WTC11 (cell line): ENCODE measurements at regions not wholly inside any gene's neighbourhood (a gene's known extent, or its start where the extent isn't known, plus 50 kb on each side); places are given as distances from the start of the nearest gene placed in this dataset.

Experiments
- ATF3 ChIP-seq: sonication (generic); formaldehyde crosslinking; conservative IDR thresholded peaks from 2 replicates; pipeline ENCODE4 v1.8.1; 2022; ENCODE audit warnings: mild to moderate bottlenecking, missing genetic modification reagents
- CTCF ChIP-seq: fragments of 200-600 bp; IDR thresholded peaks from 2 replicates; pipeline ENCODE4 v1.8.0; 2022; ENCODE audit warnings: antibody characterized with exemption
- EMX1 ChIP-seq: fragments of 250-450 bp; sonication (Bioruptor Pico); IDR thresholded peaks from 2 replicates; pipeline ENCODE4 v1.8.0; 2021; ENCODE audit warnings: mild to moderate bottlenecking
- JAZF1 ChIP-seq: fragments of 250-450 bp; sonication (Bioruptor Pico); IDR thresholded peaks from 2 replicates; pipeline ENCODE4 v1.9.0; 2021; ENCODE audit warnings: moderate library complexity, mild to moderate bottlenecking, inconsistent platforms
- KAT7 ChIP-seq: sonication (generic); formaldehyde crosslinking; IDR thresholded peaks from 2 replicates; pipeline ENCODE4 v1.8.1; 2023; ENCODE audit warnings: missing genetic modification reagents, mild to moderate bottlenecking, borderline replicate concordance
- MAX ChIP-seq: sonication (generic); formaldehyde crosslinking; IDR thresholded peaks from 2 replicates; pipeline ENCODE4 v1.8.0; 2022; ENCODE audit warnings: mild to moderate bottlenecking, missing genetic modification reagents
- MLX ChIP-seq: sonication (generic); formaldehyde crosslinking; IDR thresholded peaks from 2 replicates; pipeline ENCODE4 v1.8.1; 2023; ENCODE audit warnings: mild to moderate bottlenecking, missing genetic modification reagents, moderate library complexity
- MYBL2 ChIP-seq: sonication (generic); formaldehyde crosslinking; IDR thresholded peaks from 2 replicates; pipeline ENCODE4 v1.8.1; 2023; ENCODE audit warnings: mild to moderate bottlenecking, moderate library complexity, missing genetic modification reagents
- SOX15 ChIP-seq: fragments of 250-450 bp; sonication (Bioruptor Pico); IDR thresholded peaks from 2 replicates; pipeline ENCODE4 v1.9.0; 2021; ENCODE audit warnings: mild to moderate bottlenecking
- SP1 ChIP-seq: sonication (generic); formaldehyde crosslinking; conservative IDR thresholded peaks from 2 replicates; pipeline ENCODE4 v1.8.1; 2022; ENCODE audit warnings: missing genetic modification reagents
- TEAD1 ChIP-seq: sonication (generic); formaldehyde crosslinking; IDR thresholded peaks from 2 replicates; pipeline ENCODE4 v1.8.0; 2022; ENCODE audit warnings: mild to moderate bottlenecking, missing genetic modification reagents
- TEAD4 ChIP-seq: sonication (generic); formaldehyde crosslinking; IDR thresholded peaks from 2 replicates; pipeline ENCODE4 v1.8.0; 2022; ENCODE audit warnings: mild to moderate bottlenecking, missing genetic modification reagents
- ZBTB43 ChIP-seq: sonication (generic); formaldehyde crosslinking; IDR thresholded peaks from 2 replicates; pipeline ENCODE4 v1.8.1; 2023; ENCODE audit warnings: mild to moderate bottlenecking, missing genetic modification reagents

- TF ChIP-seq MAX (CRISPR knock-in tag) = no peak
- no peak for TF ChIP-seq KAT7 (CRISPR knock-in tag)
- TF ChIP-seq CTCF = no peak
- no peak for TF ChIP-seq ZBTB43
- TF ChIP-seq ATF3 = no peak
- no peak for TF ChIP-seq SOX15
- no peak for TF ChIP-seq SP1
- no peak for TF ChIP-seq TEAD1 (CRISPR knock-in tag)
- no peak for TF ChIP-seq MLX (CRISPR knock-in tag)
- TF ChIP-seq JAZF1 = no peak
- no peak for TF ChIP-seq EMX1
- no peak for TF ChIP-seq TEAD4
- TF ChIP-seq MYBL2 (CRISPR knock-in tag) = no peak
Observed at GRCh38 chr1:43015269-43015668, 56.6 kb upstream of the SLC2A1 start.
